Neural cell (in vitro differentiated cells): ENCODE measurements at regions not wholly inside any gene's neighbourhood (a gene's known extent, or its start where the extent isn't known, plus 50 kb on each side); places are given as distances from the start of the nearest gene placed in this dataset.

Source experiments
- H2AFZ ChIP-seq: fragments of 200-600, 300-800 bp; sonication (generic), shearing (Covaris generic); 2 replicates; pipeline ENCODE4 v1.6.0; 2014; ENCODE audit warnings: low read depth, mild to moderate bottlenecking, antibody characterized with exemption, low read length, moderate library complexity
- H3F3A ChIP-seq: fragments of 200-600 bp; shearing (Covaris generic); 2 replicates; pipeline ENCODE4 v1.6.1; 2016; ENCODE audit warnings: mild to moderate bottlenecking, moderate library complexity, mixed read lengths, antibody characterized with exemption, low read length; ENCODE audit not compliant: insufficient read depth, poor library complexity, severe bottlenecking
- H3K27ac ChIP-seq: fragments of 200-600, 300-800 bp; sonication (generic), shearing (Covaris generic); 2 replicates; pipeline ENCODE4 v1.5.1; 2014; ENCODE audit warnings: mild to moderate bottlenecking, low read length, moderate library complexity
- H3K27me3 ChIP-seq: fragments of 300-800, 200-600 bp; sonication (generic), shearing (Covaris generic); 2 replicates; pipeline ENCODE4 v1.6.0; 2014; ENCODE audit warnings: mild to moderate bottlenecking, low read depth, low read length, moderate library complexity; ENCODE audit not compliant: insufficient read depth
- H3K36me3 ChIP-seq: fragments of 300-800, 200-600 bp; sonication (generic), shearing (Covaris generic); 2 replicates; pipeline ENCODE4 v1.5.1; 2014; ENCODE audit warnings: mild to moderate bottlenecking, antibody characterized with exemption, low read length, moderate library complexity; ENCODE audit not compliant: insufficient read depth
- H3K4me2 ChIP-seq: fragments of 300-800, 200-600 bp; sonication (generic), shearing (Covaris generic); 2 replicates; pipeline ENCODE4 v1.6.0; 2014; ENCODE audit warnings: mild to moderate bottlenecking, low read length
- H3K4me3 ChIP-seq: fragments of 300-800, 200-600 bp; sonication (generic), shearing (Covaris generic); 2 replicates; pipeline ENCODE4 v1.5.1; 2014; ENCODE audit warnings: mild to moderate bottlenecking, low read length, moderate library complexity
- H3K79me2 ChIP-seq: fragments of 200-600 bp; shearing (Covaris generic); replicated peaks from 2 replicates; pipeline ENCODE4 v1.6.0; 2014; ENCODE audit warnings: mild to moderate bottlenecking, low read length, moderate library complexity; ENCODE audit not compliant: insufficient read depth
- H3K9ac ChIP-seq: fragments of 300-800, 200-600 bp; sonication (generic), shearing (Covaris generic); 2 replicates; pipeline ENCODE4 v1.6.1; 2016; ENCODE audit warnings: mild to moderate bottlenecking, low read length, mixed read lengths
- H3K9me2 ChIP-seq: fragments of 200-600 bp; shearing (Covaris generic); 2 replicates; pipeline ENCODE4 v1.6.1; 2016; ENCODE audit warnings: mild to moderate bottlenecking, low read length, mixed read lengths; ENCODE audit not compliant: insufficient read depth
- H3K9me3 ChIP-seq: fragments of 200-600, 300-800 bp; sonication (generic), shearing (Covaris generic); 2 replicates; pipeline ENCODE4 v1.6.1; 2016; ENCODE audit warnings: mild to moderate bottlenecking, mixed run types, low read length, moderate library complexity, mixed read lengths
- H4K20me1 ChIP-seq: fragments of 200-600 bp; shearing (Covaris generic); 2 replicates; pipeline ENCODE4 v1.6.1; 2016; ENCODE audit warnings: mild to moderate bottlenecking, mixed run types; ENCODE audit not compliant: insufficient read depth
- EP300 ChIP-seq: fragments of 450-650 bp; conservative IDR thresholded peaks from 2 replicates; pipeline ENCODE4 v1.6.1; 2014; ENCODE audit warnings: antibody characterized with exemption, mild to moderate bottlenecking, moderate library complexity; ENCODE audit not compliant: poor library complexity, severe bottlenecking
- EZH2 ChIP-seq: fragments of 200-600, 300-800 bp; shearing (Covaris generic), sonication (generic); IDR thresholded peaks from 2 replicates; pipeline ENCODE4 v1.6.1; 2014; ENCODE audit warnings: antibody characterized with exemption, low read length, borderline replicate concordance, mild to moderate bottlenecking; ENCODE audit not compliant: insufficient read depth, poor library complexity, severe bottlenecking
- MXI1 ChIP-seq: fragments of 450-650 bp; conservative IDR thresholded peaks from 2 replicates; pipeline ENCODE4 v1.6.1; 2014; ENCODE audit warnings: antibody characterized with exemption, mild to moderate bottlenecking; ENCODE audit not compliant: poor library complexity, severe bottlenecking
- POLR2AphosphoS5 ChIP-seq: IDR thresholded peaks from 2 replicates; pipeline ENCODE4 v1.6.1; 2012
- RAD21 ChIP-seq: fragments of 450-650 bp; conservative IDR thresholded peaks from 2 replicates; pipeline ENCODE4 v1.6.1; 2014; ENCODE audit warnings: antibody characterized with exemption, mild to moderate bottlenecking, moderate library complexity
- SMC3 ChIP-seq: fragments of 450-650 bp; conservative IDR thresholded peaks from 2 replicates; pipeline ENCODE4 v1.6.1; 2014; ENCODE audit warnings: antibody characterized with exemption, mild to moderate bottlenecking, moderate library complexity; ENCODE audit not compliant: poor library complexity
- TAF1 ChIP-seq: IDR thresholded peaks from 2 replicates; pipeline ENCODE4 v1.6.1; 2012; ENCODE audit warnings: low read depth
- TF ChIP-seq, protein P1 (sequence below): fragments of 450-650 bp; IDR thresholded peaks from 2 replicates; pipeline ENCODE4 v1.5.1; 2014; ENCODE audit warnings: antibody characterized with exemption, mild to moderate bottlenecking, moderate library complexity; ENCODE audit not compliant: poor library complexity, severe bottlenecking
- TF ChIP-seq, protein P2 (sequence below): IDR thresholded peaks from 2 replicates; pipeline ENCODE4 v1.6.1; 2012; ENCODE audit warnings: borderline replicate concordance

DNA sequence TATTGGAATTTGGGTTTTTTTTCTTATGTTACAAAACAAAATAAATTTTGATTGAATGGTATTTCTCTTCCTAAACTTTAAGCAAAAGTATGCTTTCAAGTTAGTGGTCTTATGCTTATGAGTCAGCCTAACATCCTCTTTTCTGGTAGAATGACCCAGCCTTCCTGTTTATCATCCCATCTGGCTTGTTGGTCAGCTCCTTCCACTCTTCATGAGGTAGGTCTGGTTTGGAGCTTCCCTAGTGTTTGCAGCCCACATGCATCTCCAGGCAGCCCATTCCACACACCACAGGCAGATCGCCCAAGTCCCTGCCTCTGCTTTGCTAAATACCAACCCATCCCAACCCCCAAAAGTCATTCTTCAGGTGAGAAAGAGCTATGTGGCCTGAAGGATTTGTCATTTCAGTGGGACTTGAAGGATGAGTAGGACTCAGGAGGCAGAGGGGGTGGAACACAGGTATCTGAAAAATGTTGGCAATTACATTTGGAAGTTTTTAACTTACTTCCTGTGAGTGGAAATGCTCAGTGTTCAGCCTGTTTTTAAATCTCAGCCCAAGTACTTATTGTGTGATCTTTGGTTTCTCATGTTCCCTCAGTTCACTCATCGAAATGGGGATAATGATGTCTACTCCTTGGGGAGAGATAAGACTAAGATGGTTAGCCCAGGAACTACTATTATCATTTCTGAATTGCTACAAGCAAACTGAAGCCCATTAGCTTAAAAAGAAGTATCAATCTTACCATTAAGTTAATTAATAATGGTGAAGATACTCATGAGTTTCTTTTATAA is 294.0 kb downstream of the ADGB start:
- no peak overlapping the region for H2AFZ ChIP-seq
- no peaks in the 10 kb centered on the region for H4K20me1 ChIP-seq
- no peaks in the 10 kb centered on the region for H3F3A ChIP-seq
- no peak overlapping the region for H3K27ac ChIP-seq
- H3K9me3 ChIP-seq: no peaks in the 10 kb centered on the region
- no peak overlapping the region for H3K9ac ChIP-seq
- no peaks in the 10 kb centered on the region for H3K27me3 ChIP-seq
- H3K36me3 ChIP-seq: no peaks in the 10 kb centered on the region
- H3K4me2 ChIP-seq: no peak overlapping the region
- no peak overlapping the region for H3K4me3 ChIP-seq
- no peaks in the 10 kb centered on the region for H3K9me2 ChIP-seq
- H3K79me2 ChIP-seq: no peaks in the 10 kb centered on the region
- TF ChIP-seq TAF1 (no peak), MXI1 (no peak), EZH2 (no peak), RAD21 (no peak), POLR2AphosphoS5 (no peak), EP300 (no peak), SMC3 (no peak)
- TF ChIP-seq, protein P1, sequence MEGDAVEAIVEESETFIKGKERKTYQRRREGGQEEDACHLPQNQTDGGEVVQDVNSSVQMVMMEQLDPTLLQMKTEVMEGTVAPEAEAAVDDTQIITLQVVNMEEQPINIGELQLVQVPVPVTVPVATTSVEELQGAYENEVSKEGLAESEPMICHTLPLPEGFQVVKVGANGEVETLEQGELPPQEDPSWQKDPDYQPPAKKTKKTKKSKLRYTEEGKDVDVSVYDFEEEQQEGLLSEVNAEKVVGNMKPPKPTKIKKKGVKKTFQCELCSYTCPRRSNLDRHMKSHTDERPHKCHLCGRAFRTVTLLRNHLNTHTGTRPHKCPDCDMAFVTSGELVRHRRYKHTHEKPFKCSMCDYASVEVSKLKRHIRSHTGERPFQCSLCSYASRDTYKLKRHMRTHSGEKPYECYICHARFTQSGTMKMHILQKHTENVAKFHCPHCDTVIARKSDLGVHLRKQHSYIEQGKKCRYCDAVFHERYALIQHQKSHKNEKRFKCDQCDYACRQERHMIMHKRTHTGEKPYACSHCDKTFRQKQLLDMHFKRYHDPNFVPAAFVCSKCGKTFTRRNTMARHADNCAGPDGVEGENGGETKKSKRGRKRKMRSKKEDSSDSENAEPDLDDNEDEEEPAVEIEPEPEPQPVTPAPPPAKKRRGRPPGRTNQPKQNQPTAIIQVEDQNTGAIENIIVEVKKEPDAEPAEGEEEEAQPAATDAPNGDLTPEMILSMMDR: no peak
- TF ChIP-seq, protein P2, sequence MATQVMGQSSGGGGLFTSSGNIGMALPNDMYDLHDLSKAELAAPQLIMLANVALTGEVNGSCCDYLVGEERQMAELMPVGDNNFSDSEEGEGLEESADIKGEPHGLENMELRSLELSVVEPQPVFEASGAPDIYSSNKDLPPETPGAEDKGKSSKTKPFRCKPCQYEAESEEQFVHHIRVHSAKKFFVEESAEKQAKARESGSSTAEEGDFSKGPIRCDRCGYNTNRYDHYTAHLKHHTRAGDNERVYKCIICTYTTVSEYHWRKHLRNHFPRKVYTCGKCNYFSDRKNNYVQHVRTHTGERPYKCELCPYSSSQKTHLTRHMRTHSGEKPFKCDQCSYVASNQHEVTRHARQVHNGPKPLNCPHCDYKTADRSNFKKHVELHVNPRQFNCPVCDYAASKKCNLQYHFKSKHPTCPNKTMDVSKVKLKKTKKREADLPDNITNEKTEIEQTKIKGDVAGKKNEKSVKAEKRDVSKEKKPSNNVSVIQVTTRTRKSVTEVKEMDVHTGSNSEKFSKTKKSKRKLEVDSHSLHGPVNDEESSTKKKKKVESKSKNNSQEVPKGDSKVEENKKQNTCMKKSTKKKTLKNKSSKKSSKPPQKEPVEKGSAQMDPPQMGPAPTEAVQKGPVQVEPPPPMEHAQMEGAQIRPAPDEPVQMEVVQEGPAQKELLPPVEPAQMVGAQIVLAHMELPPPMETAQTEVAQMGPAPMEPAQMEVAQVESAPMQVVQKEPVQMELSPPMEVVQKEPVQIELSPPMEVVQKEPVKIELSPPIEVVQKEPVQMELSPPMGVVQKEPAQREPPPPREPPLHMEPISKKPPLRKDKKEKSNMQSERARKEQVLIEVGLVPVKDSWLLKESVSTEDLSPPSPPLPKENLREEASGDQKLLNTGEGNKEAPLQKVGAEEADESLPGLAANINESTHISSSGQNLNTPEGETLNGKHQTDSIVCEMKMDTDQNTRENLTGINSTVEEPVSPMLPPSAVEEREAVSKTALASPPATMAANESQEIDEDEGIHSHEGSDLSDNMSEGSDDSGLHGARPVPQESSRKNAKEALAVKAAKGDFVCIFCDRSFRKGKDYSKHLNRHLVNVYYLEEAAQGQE: no peak

DNA sequence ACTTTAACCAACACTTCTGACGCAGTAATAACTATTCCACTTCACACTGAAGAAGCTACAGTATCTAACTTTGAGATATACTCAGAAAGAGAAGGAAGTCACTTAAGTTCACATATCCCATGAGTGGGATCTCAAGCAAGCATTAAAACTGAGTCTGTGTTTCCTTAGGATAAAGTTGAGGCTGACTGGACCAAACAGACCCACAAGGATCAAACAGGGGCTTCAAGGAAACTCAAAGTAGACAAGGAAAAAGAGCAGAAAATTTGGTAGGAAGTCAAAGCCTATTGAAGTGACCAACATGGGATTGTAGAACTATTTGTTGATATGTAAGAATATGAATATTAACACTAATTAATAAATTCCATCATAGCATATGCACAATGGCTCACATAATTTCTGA is 294.9 kb downstream of the ADGB start:
- no peaks in the 10 kb centered on the region for H3K79me2 ChIP-seq
- no peaks in the 10 kb centered on the region for H4K20me1 ChIP-seq
- H3K4me2 ChIP-seq: no peak overlapping the region
- no peaks in the 10 kb centered on the region for H3K9me2 ChIP-seq
- H3K27ac ChIP-seq: no peak overlapping the region
- H3K27me3 ChIP-seq: no peaks in the 10 kb centered on the region
- no peak overlapping the region for H2AFZ ChIP-seq
- H3F3A ChIP-seq: no peaks in the 10 kb centered on the region
- H3K9ac ChIP-seq: no peak overlapping the region
- no peaks in the 10 kb centered on the region for H3K9me3 ChIP-seq
- no peak overlapping the region for H3K4me3 ChIP-seq
- TF ChIP-seq, protein P1: no peak
- no peak for TF ChIP-seq RAD21
- TF ChIP-seq TAF1: no peak
- TF ChIP-seq, protein P2: no peak
- TF ChIP-seq EP300: no peak
- no peak for TF ChIP-seq SMC3
- no peak for TF ChIP-seq POLR2AphosphoS5
- no peak for TF ChIP-seq MXI1
- TF ChIP-seq EZH2: no peak
- H3K36me3 ChIP-seq: no peaks in the 10 kb centered on the region
